ENCODE measurements at regions not wholly inside any gene's neighbourhood (a gene's known extent, or its start where the extent isn't known, plus 50 kb on each side); places are given as distances from the start of the nearest gene placed in this dataset.

DNA sequence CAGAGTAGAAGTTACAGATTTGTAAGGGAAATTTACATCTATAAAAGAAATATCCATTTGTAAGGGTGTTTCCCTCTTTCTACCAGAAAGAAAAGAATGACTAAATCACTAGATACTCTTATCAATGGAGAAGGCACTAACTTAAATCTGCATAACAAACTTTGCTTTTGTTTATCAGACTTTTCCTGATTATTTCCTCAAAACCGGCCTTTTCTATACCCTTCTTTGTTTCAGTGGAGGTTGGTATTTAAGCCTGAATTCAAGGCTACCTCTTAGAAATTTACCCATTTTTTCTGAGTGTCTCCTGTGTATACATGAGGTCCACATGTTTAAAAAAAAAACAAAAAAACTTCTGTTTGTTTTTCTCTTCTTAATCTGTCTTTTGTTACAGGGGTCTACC, 80.4 kb upstream of the GRPR start:
- no peaks in the 10 kb centered on the region for H3K27me3 ChIP-seq (replicated peaks; ENCODE audit: insufficient read depth)
- H3K36me3 ChIP-seq: no peaks in the 10 kb centered on the region
- intact Hi-C loops (cut with DNase I): no loop called here
- H3K4me1 ChIP-seq (replicated peaks): no peaks in the 10 kb centered on the region
- no peaks in the 10 kb centered on the region for H3K9me3 ChIP-seq
- no peak overlapping the region for H3K4me3 ChIP-seq
- no peak for DNase-seq (ENCODE audit: low spot score)
- H3K27ac ChIP-seq: no peak overlapping the region
- TF ChIP-seq POLR2AphosphoS5 (IDR thresholded peaks at IDR 0.05) (no peak), POLR2A (IDR thresholded peaks at IDR 0.05) (no peak)
- TF ChIP-seq, protein P1, sequence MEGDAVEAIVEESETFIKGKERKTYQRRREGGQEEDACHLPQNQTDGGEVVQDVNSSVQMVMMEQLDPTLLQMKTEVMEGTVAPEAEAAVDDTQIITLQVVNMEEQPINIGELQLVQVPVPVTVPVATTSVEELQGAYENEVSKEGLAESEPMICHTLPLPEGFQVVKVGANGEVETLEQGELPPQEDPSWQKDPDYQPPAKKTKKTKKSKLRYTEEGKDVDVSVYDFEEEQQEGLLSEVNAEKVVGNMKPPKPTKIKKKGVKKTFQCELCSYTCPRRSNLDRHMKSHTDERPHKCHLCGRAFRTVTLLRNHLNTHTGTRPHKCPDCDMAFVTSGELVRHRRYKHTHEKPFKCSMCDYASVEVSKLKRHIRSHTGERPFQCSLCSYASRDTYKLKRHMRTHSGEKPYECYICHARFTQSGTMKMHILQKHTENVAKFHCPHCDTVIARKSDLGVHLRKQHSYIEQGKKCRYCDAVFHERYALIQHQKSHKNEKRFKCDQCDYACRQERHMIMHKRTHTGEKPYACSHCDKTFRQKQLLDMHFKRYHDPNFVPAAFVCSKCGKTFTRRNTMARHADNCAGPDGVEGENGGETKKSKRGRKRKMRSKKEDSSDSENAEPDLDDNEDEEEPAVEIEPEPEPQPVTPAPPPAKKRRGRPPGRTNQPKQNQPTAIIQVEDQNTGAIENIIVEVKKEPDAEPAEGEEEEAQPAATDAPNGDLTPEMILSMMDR (IDR thresholded peaks at IDR 0.05): no peak
- 69% methylated on average over 1 of the region's 1 CpG for WGBS

DNA sequence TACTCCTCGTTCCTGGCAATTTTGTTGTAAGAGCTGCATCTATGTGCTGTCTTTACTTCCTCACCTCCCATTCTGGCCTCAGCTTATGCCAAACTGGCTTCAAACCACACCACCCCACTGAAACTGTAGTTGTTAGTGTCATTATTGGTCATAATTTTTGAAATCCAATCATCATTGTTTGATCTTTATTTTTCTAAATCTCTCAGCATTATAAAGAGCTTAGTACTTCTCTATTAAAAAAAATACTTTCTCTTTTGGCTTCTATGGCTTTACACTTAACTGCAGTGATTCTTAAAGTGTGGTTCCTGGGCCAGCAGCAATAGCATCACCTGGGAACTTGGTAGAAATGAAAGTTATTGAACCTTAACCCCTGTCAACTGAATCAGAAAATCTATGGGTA, 83.5 kb upstream of the GRPR start:
- H3K27ac ChIP-seq: no peak overlapping the region

DNA sequence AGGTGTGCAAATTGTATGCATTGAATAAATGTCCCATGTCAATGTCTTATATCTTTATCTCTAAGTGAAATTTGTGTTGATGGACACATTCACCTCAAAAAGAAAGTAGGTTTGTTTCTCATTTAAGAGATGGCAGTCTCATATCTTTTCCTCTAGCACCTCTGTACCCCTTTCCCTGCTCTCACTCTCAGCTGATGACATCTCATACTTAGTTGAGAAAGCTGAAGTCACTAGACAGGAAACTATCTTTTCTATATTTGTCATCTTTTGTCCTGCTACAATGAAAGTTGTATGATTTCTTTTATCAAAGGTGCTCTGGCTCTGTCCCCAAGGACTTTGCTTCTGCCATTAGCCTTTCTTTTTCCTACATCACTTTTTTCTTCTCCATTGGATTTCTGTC, 84.0 kb upstream of the GRPR start:
- H3K9me3 ChIP-seq: no peaks in the 10 kb centered on the region
- no peak for TF ChIP-seq POLR2A (IDR thresholded peaks at IDR 0.05)
- TF ChIP-seq POLR2AphosphoS5 (IDR thresholded peaks at IDR 0.05): no peak
- TF ChIP-seq, protein P1 (IDR thresholded peaks at IDR 0.05): no peak
- H3K4me1 ChIP-seq (replicated peaks): no peaks in the 10 kb centered on the region
- H3K36me3 ChIP-seq: no peaks in the 10 kb centered on the region
- DNase-seq (ENCODE audit: low spot score): no peak
- H3K27me3 ChIP-seq (replicated peaks; ENCODE audit: insufficient read depth): no peaks in the 10 kb centered on the region
- intact Hi-C loops (cut with DNase I): no loop called here
- no peak overlapping the region for H3K27ac ChIP-seq
- no peak overlapping the region for H3K4me3 ChIP-seq

More for the DNA sequence above, 83.5 kb upstream of the GRPR start:
- Histone ChIP-seq H3K4me3 (no peak overlapping the region), H3K4me1 (replicated peaks) (no peaks in the 10 kb centered on the region), H3K27me3 (replicated peaks; ENCODE audit: insufficient read depth) (no peaks in the 10 kb centered on the region), H3K9me3 (no peaks in the 10 kb centered on the region), H3K36me3 (no peaks in the 10 kb centered on the region)
- WGBS: 63% methylated on average over 1 of the region's 1 CpG
- no peak for DNase-seq (ENCODE audit: low spot score)
- TF ChIP-seq POLR2AphosphoS5 (IDR thresholded peaks at IDR 0.05) (no peak), POLR2A (IDR thresholded peaks at IDR 0.05) (no peak)
- TF ChIP-seq, protein P1 (IDR thresholded peaks at IDR 0.05): no peak
- intact Hi-C loops (cut with DNase I): no loop called here

DNA sequence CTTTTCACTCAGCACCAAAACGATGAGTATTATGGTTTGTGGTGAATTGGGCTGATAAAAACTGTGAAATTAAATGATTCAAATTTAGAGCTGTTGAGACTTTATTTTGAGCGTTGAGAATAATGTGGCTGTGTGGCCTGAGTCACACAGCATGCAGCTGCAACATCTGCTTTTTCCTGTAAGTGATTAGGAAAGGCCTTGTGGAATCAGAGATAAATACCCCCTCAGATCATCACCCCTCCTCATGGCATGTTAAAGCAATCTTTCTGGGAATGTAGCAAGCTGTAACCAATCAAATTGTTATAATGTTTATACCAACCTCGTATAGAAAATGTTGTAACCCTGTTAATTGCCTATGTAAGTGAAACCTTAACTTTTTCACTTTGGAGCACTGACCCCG, 90.0 kb upstream of the GRPR start:
- Histone ChIP-seq H3K27me3 (replicated peaks; ENCODE audit: insufficient read depth) (no peaks in the 10 kb centered on the region), H3K27ac (no peak overlapping the region), H3K36me3 (no peaks in the 10 kb centered on the region), H3K9me3 (no peaks in the 10 kb centered on the region), H3K4me3 (no peak overlapping the region), H3K4me1 (replicated peaks) (no peaks in the 10 kb centered on the region)
- no peak for TF ChIP-seq POLR2A (IDR thresholded peaks at IDR 0.05)
- TF ChIP-seq, protein P1 (IDR thresholded peaks at IDR 0.05): no peak
- no peak for TF ChIP-seq POLR2AphosphoS5 (IDR thresholded peaks at IDR 0.05)
- DNase-seq (ENCODE audit: low spot score): no peak
- 52% methylated on average over 4 of the region's 4 CpGs for WGBS
- intact Hi-C loops (cut with DNase I): no loop called here

DNA sequence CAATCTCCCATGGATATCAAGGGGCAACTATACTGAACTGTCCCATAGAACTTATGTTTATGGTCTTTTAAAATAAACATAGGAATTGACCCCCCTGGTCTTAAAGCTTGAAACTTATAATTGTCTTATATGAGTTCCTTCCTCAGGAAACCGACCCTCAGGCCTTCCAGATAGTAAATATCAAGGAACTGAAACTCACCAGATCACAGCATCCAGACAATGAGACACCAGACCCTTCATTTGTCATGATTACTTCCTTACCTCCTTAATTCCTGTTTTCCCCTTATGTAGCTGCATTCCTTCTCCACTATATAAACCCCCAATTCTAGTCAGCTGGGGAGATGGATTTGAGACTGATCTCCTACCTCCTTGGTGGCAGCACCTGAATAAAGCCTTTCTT, 94.8 kb upstream of the GRPR start:
- no peaks in the 10 kb centered on the region for H3K27me3 ChIP-seq (replicated peaks; ENCODE audit: insufficient read depth)
- DNase-seq (ENCODE audit: low spot score): no peak
- H3K36me3 ChIP-seq: no peaks in the 10 kb centered on the region
- intact Hi-C loops (cut with DNase I): no loop called here
- H3K27ac ChIP-seq: no peak overlapping the region
- 67% methylated on average over 1 of the region's 1 CpG for WGBS
- H3K9me3 ChIP-seq: no peaks in the 10 kb centered on the region
- no peak overlapping the region for H3K4me3 ChIP-seq
- no peak for TF ChIP-seq POLR2A (IDR thresholded peaks at IDR 0.05)
- TF ChIP-seq, protein P1 (IDR thresholded peaks at IDR 0.05): no peak
- TF ChIP-seq POLR2AphosphoS5 (IDR thresholded peaks at IDR 0.05): no peak
- H3K4me1 ChIP-seq (replicated peaks): no peaks in the 10 kb centered on the region

All from prostate gland (tissue), 2 donors.